ENCODE measurements at regions not wholly inside any gene's neighbourhood (a gene's known extent, or its start where the extent isn't known, plus 50 kb on each side); places are given as distances from the start of the nearest gene placed in this dataset.

DNA sequence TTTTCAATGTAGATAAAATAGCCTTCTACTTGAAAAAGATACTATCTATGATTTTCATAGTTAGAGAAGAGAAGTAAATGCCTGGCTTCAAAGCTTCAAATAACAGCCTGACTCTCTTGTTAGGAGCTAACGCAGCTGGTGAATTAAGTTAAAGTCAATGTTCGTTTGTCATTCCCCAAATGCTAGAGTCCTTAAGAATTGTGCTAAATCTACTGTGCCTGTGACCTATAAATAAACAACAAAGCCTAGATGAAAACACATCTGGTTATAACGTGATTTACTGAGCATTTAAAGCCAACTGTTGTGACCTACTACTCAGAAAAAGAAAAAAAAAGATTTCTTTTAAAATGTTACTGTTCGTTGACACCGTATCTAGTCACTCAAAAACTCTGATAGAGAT, 134.7 kb downstream of the POLR1F start:
- TF ChIP-seq, protein P1, sequence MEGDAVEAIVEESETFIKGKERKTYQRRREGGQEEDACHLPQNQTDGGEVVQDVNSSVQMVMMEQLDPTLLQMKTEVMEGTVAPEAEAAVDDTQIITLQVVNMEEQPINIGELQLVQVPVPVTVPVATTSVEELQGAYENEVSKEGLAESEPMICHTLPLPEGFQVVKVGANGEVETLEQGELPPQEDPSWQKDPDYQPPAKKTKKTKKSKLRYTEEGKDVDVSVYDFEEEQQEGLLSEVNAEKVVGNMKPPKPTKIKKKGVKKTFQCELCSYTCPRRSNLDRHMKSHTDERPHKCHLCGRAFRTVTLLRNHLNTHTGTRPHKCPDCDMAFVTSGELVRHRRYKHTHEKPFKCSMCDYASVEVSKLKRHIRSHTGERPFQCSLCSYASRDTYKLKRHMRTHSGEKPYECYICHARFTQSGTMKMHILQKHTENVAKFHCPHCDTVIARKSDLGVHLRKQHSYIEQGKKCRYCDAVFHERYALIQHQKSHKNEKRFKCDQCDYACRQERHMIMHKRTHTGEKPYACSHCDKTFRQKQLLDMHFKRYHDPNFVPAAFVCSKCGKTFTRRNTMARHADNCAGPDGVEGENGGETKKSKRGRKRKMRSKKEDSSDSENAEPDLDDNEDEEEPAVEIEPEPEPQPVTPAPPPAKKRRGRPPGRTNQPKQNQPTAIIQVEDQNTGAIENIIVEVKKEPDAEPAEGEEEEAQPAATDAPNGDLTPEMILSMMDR (IDR thresholded peaks at IDR 0.05), result no peak
- TF ChIP-seq RAD21 (IDR thresholded peaks at IDR 0.05; ENCODE audit: low read length), result no peak
- no peak for TF ChIP-seq POLR2AphosphoS5 (IDR thresholded peaks at IDR 0.05; ENCODE audit: low read depth, low read length)
- TF ChIP-seq EZH2phosphoT487 (IDR thresholded peaks at IDR 0.05; ENCODE audit: borderline replicate concordance, low read depth), result no peak
- no peak for TF ChIP-seq EP300 (IDR thresholded peaks at IDR 0.05; ENCODE audit: borderline replicate concordance in 1 of 2, low read depth in 1 of 2, low read length in 1 of 2)
- no peak for TF ChIP-seq MXI1 (IDR thresholded peaks at IDR 0.05; ENCODE audit: low read depth, low read length)
- TF ChIP-seq RCOR1 (IDR thresholded peaks at IDR 0.05; ENCODE audit: low read length), result no peak
- TF ChIP-seq, protein P2, sequence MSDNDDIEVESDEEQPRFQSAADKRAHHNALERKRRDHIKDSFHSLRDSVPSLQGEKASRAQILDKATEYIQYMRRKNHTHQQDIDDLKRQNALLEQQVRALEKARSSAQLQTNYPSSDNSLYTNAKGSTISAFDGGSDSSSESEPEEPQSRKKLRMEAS (IDR thresholded peaks at IDR 0.05; ENCODE audit: low read depth), result no peak
- TF ChIP-seq ELF1 (IDR thresholded peaks at IDR 0.05), result no peak
- TF ChIP-seq, protein P3, sequence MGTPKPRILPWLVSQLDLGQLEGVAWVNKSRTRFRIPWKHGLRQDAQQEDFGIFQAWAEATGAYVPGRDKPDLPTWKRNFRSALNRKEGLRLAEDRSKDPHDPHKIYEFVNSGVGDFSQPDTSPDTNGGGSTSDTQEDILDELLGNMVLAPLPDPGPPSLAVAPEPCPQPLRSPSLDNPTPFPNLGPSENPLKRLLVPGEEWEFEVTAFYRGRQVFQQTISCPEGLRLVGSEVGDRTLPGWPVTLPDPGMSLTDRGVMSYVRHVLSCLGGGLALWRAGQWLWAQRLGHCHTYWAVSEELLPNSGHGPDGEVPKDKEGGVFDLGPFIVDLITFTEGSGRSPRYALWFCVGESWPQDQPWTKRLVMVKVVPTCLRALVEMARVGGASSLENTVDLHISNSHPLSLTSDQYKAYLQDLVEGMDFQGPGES (IDR thresholded peaks at IDR 0.05; ENCODE audit: low read depth, low read length), result no peak
